Kidney capillary endothelial cell (primary cell): ENCODE measurements at regions not wholly inside any gene's neighbourhood (a gene's known extent, or its start where the extent isn't known, plus 50 kb on each side); places are given as distances from the start of the nearest gene placed in this dataset.
A peak's percentile ranks its signal among the peaks of the same experiment; 100 is the strongest.

ENCODE experiments used
- DNase-seq: peaks from one replicate; pipeline ENCODE4 v3.0.0-alpha.2; 2018; ENCODE audit warnings: low spot score

GRCh38 chr14:64639340-64639821 is 64.8 kb upstream of the PLEKHG3 start:
- no peak for DNase-seq

GRCh38 chr14:64640839-64641238 is 63.4 kb upstream of the PLEKHG3 start:
- DNase-seq, result no peak

- no peak for DNase-seq
Measured at GRCh38 chr14:64641760-64642159, 62.5 kb upstream of the PLEKHG3 start.

- DNase-seq, result no peak
Measured at GRCh38 chr14:64643709-64644108, 60.5 kb upstream of the PLEKHG3 start.

DNA sequence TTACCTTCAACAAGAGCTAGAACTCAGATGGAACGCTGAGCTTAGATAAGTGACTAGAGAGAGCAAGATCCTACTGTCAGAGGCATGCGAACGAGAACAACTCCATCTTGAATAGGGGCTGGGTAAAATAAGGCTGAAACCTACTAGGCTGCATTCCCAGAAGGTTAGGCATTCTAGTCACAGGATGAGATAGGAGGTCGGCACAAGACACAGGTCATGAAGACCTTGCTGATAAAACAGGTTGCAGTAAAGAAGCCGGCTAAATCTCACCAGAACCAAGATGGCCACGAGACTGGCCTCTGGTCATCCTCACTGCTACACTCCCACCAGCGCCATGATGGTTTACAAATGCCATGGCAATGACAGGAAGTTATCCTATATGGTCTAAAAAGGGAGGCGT is 59.6 kb upstream of the PLEKHG3 start:
- no peak for DNase-seq

DNA sequence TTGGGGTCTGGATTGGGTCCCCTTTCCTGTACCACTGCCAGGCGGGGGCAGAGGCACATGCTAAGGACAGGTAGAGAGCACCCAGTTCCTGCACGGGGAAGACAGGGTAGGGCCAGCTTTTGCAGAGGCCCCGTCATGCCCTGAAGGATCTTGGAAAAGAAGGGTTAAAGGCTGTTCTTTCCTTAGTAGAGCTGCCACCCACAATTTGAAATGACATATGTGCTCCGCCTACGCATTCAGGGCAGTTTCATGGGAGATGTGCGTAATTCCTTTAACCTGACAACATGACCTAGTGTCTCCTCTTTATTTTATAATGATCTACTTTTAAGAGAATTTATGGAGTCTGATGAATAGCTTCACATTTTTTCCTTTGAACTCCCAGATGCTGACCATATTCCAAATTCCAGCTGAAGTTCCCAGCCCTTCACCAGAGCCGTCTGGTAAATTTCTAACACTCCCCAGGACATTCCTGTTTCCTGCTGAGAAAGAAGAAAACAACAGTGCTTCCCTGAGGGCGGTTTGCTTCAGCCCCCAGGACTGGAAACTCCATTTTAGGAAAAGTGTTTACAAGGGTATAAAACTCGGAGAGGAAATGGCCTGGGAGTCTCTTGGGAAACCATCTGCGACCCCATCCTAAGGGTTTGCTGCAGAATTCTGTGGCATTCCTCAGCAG is 58.9 kb upstream of the PLEKHG3 start:
- no peak for DNase-seq

DNA sequence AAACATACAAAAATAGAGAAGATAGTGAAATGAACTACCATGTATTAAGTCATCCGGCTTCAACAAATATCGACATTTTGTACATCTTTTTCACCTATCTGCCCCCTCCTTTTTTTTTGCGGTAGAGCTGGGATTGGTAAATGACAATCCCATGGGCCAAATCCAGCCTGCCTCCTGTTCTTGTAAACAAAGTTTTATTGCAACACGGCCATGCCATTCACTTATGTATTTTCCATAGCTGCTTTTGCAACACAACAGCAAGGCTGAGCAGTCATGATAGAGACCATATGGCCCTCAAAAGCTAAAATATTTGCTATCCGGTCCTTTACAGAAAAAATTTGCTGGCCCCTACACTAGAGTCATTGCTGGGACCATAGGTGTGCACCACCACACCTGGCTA is 58.1 kb upstream of the PLEKHG3 start:
- no peak for DNase-seq

- no peak for DNase-seq
Measured at GRCh38 chr14:64649383-64649998, 54.7 kb upstream of the PLEKHG3 start.

DNA sequence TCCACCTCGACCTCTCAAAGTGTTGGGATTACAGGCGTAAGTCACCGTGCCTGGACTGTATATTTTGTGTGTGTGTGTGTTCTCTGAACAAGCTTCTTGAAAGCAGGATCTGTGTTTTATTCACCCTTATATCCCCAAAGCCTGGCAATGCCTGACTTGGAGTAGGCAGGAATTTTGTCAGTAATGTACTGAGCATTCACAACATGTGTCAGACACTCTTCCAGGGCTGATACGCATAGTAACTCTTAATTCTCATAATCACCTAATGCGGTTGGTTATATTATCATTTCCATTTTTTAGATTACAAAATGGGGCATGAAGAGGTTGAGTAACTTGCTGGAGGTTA is 50.4 kb upstream of the PLEKHG3 start:
- DNase-seq, result no peak

GRCh38 chr14:64654246-64654900 is 49.9 kb upstream of the PLEKHG3 start:
- peak; percentile 44 for DNase-seq
